Astrocyte (in vitro differentiated cells and primary cell): ENCODE measurements at regions not wholly inside any gene's neighbourhood (a gene's known extent, or its start where the extent isn't known, plus 50 kb on each side); places are given as distances from the start of the nearest gene placed in this dataset.

Experiments
- DNase-seq: peaks from one replicate; pipeline ENCODE4 v3.0.0-alpha.2; 2010; ENCODE audit warnings: low read depth
- FAIRE-seq: peaks from 2 replicates; lab custom pipeline; 2011; peaks lifted over from hg19 to GRCh38; lab: Jason Lieb, UNC
- H2AFZ ChIP-seq: 2 replicates; pipeline ENCODE4 v1.6.0; 2012; ENCODE audit warnings: low read depth, low read length, inconsistent platforms
- H3K27ac ChIP-seq: 2 replicates; pipeline ENCODE4 v1.5.1; 2011; ENCODE audit warnings: low read depth, low read length, inconsistent platforms
- H3K27me3 ChIP-seq: 2 replicates; pipeline ENCODE4 v1.6.0; 2011; ENCODE audit warnings: low read length, inconsistent platforms; ENCODE audit not compliant: insufficient read depth
- H3K36me3 ChIP-seq: 2 replicates; pipeline ENCODE4 v1.5.1; 2011; ENCODE audit warnings: low read length, inconsistent platforms; ENCODE audit not compliant: insufficient read depth
- H3K4me1 ChIP-seq: 2 replicates; pipeline ENCODE4 v1.5.1; 2011; ENCODE audit warnings: low read length, inconsistent platforms; ENCODE audit not compliant: insufficient read depth
- H3K4me2 ChIP-seq: 2 replicates; pipeline ENCODE4 v1.6.0; 2012; ENCODE audit warnings: low read length, inconsistent platforms
- H3K4me3 ChIP-seq: 2 replicates; pipeline ENCODE4 v1.5.1; 2011; ENCODE audit warnings: low read depth, mild to moderate bottlenecking, low read length, inconsistent platforms; ENCODE audit not compliant: insufficient read depth
- H3K79me2 ChIP-seq: 2 replicates; pipeline ENCODE4 v1.6.0; 2012; ENCODE audit warnings: mild to moderate bottlenecking, low read length, inconsistent platforms; ENCODE audit not compliant: insufficient read depth
- H3K9ac ChIP-seq: 2 replicates; pipeline ENCODE4 v1.6.0; 2012; ENCODE audit warnings: mild to moderate bottlenecking, low read length, inconsistent platforms
- H3K9me3 ChIP-seq: 2 replicates; pipeline ENCODE4 v1.5.1; 2012; ENCODE audit warnings: low read depth, mild to moderate bottlenecking, low read length, inconsistent platforms; ENCODE audit not compliant: insufficient read depth
- H4K20me1 ChIP-seq: 2 replicates; pipeline ENCODE4 v1.6.0; 2012; ENCODE audit warnings: low read length, inconsistent platforms; ENCODE audit not compliant: insufficient read depth
- H3K27ac Mint-ChIP-seq: one replicate; pipeline ENCODE4 v1.8.0; 2021; ENCODE audit warnings: mild to moderate bottlenecking, mixed read lengths; ENCODE audit not compliant: unreplicated experiment
- H3K27me3 Mint-ChIP-seq: one replicate; pipeline ENCODE4 v1.8.0; 2021; ENCODE audit warnings: low read depth, mixed read lengths; ENCODE audit not compliant: unreplicated experiment
- H3K36me3 Mint-ChIP-seq: one replicate; pipeline ENCODE4 v1.8.0; 2021; ENCODE audit warnings: low read depth, mixed read lengths; ENCODE audit not compliant: unreplicated experiment
- H3K4me1 Mint-ChIP-seq: one replicate; pipeline ENCODE4 v1.8.0; 2021; ENCODE audit warnings: low read depth, mixed read lengths; ENCODE audit not compliant: unreplicated experiment
- H3K4me3 Mint-ChIP-seq: one replicate; pipeline ENCODE4 v1.8.0; 2021; ENCODE audit warnings: mild to moderate bottlenecking, moderate library complexity, mixed read lengths; ENCODE audit not compliant: unreplicated experiment
- H3K9me3 Mint-ChIP-seq: one replicate; pipeline ENCODE4 v1.8.0; 2021; ENCODE audit warnings: mild to moderate bottlenecking, mixed read lengths; ENCODE audit not compliant: unreplicated experiment
- CTCF ChIP-seq: IDR thresholded peaks from 2 replicates; pipeline ENCODE4 v1.5.1; 2011; ENCODE audit warnings: low read depth, mild to moderate bottlenecking, inconsistent platforms, low read length, moderate library complexity; ENCODE audit not compliant: insufficient read depth
- EZH2 ChIP-seq: IDR thresholded peaks from 2 replicates; pipeline ENCODE4 v1.6.1; 2012; ENCODE audit warnings: mild to moderate bottlenecking, low read length, inconsistent platforms; ENCODE audit not compliant: insufficient read depth

DNA sequence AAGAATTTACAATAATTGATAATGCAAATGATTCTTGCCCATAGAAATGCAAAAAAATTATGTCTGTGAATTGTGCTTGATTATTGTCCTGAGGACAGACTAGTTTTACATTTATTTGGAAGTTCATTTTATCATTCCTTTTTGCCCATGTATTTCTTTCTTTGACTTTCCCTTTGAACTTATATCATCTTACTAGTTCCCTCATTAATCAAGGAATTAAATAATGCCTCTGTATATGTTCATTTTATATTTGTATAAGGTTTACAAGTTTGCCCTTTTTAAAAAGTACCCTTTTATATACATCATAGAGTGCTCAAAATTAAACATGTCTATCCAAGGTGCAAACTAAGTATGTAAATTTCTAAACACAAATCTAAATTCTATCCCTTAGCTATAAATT is 501.6 kb downstream of the NTRK2 start:
- TF ChIP-seq EZH2 (no peak), CTCF (no peak)
- no peak overlapping the region for H3K4me3 ChIP-seq
- Mint-ChIP-seq H3K4me1 (peaks cover 11% of the 10 kb centered on the region), H3K27me3 (no peaks in the 10 kb centered on the region), H3K36me3 (no peaks in the 10 kb centered on the region), H3K27ac (no peak overlapping the region), H3K9me3 (peaks cover 5% of the 10 kb centered on the region), H3K4me3 (no peak overlapping the region)
- H3K4me2 ChIP-seq = no peak overlapping the region
- no peak overlapping the region for H3K9ac ChIP-seq
- H4K20me1 ChIP-seq = no peaks in the 10 kb centered on the region
- DNase-seq (no peak), FAIRE-seq (no peak)
- no peak overlapping the region for H3K27ac ChIP-seq
- no peaks in the 10 kb centered on the region for H3K79me2 ChIP-seq
- no peaks in the 10 kb centered on the region for H3K4me1 ChIP-seq
- H3K36me3 ChIP-seq = no peaks in the 10 kb centered on the region
- peaks cover 7% of the 10 kb centered on the region for H3K9me3 ChIP-seq
- H2AFZ ChIP-seq = no peak overlapping the region
- no peaks in the 10 kb centered on the region for H3K27me3 ChIP-seq

DNA sequence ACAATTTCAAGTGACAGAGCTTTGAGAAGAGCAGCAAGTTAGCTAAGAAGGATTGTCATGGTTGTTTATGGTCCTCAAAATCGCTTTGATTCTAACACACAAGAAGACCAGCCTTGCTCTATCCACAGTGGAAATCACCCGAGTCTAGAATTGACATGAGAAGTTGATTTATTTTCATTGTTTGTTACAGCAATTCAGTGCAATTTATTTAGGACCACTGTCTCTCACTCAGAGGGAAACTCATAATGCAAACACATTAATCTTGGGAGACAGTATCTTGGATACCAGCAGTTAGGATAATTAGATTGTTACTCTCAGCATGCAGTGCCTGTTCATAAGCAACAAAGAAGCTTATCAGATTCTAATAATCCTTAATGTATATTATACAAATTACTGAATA is 498.9 kb downstream of the NTRK2 start:
- Histone ChIP-seq H3K27me3 (no peaks in the 10 kb centered on the region), H2AFZ (no peak overlapping the region), H3K4me2 (no peak overlapping the region), H3K79me2 (no peaks in the 10 kb centered on the region), H3K9ac (no peak overlapping the region), H3K9me3 (peaks cover 7% of the 10 kb centered on the region), H4K20me1 (no peaks in the 10 kb centered on the region), H3K4me1 (no peaks in the 10 kb centered on the region), H3K36me3 (no peaks in the 10 kb centered on the region), H3K4me3 (no peak overlapping the region), H3K27ac (no peak overlapping the region)
- Mint-ChIP-seq H3K9me3 (peaks cover 7% of the 10 kb centered on the region), H3K4me3 (no peak overlapping the region), H3K27me3 (no peaks in the 10 kb centered on the region), H3K36me3 (no peaks in the 10 kb centered on the region), H3K27ac (no peak overlapping the region), H3K4me1 (peaks cover 9% of the 10 kb centered on the region)
- DNase-seq (no peak), FAIRE-seq (no peak)
- TF ChIP-seq EZH2 (no peak), CTCF (no peak)

DNA sequence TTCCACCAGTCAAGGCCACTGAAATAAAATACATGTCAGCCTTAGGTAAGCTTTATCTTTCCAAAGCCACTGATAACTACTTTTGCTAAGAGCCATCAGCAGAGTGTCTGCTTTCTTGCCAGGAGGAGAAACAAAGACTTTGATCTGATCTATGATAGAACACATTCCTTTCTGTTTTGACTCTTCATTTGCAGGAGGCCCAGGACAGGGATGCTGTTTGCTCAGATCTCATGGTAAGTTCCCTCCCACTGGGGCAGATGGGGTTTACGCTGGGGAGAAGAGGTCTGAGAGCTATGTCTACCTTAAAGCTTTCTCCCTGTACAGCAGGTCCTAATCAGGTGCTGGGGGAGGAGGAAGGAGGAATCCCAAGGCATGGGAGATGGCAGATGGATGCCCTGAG is 497.6 kb downstream of the NTRK2 start:
- no peaks in the 10 kb centered on the region for H3K27me3 ChIP-seq
- no peaks in the 10 kb centered on the region for H3K36me3 ChIP-seq
- H3K4me1 Mint-ChIP-seq = no peaks in the 10 kb centered on the region
- DNase-seq = no peak
- H3K4me3 Mint-ChIP-seq = no peak overlapping the region
- no peaks in the 10 kb centered on the region for H4K20me1 ChIP-seq
- no peaks in the 10 kb centered on the region for H3K79me2 ChIP-seq
- H3K4me3 ChIP-seq = no peak overlapping the region
- no peaks in the 10 kb centered on the region for H3K27me3 Mint-ChIP-seq
- TF ChIP-seq CTCF (no peak), EZH2 (no peak)
- H3K9me3 ChIP-seq = peaks cover 7% of the 10 kb centered on the region
- no peak overlapping the region for H3K27ac Mint-ChIP-seq
- H3K36me3 Mint-ChIP-seq = no peaks in the 10 kb centered on the region
- H3K4me1 ChIP-seq = no peaks in the 10 kb centered on the region
- no peak for FAIRE-seq
- no peak overlapping the region for H3K9ac ChIP-seq
- no peak overlapping the region for H3K27ac ChIP-seq
- H3K9me3 Mint-ChIP-seq = peaks cover 7% of the 10 kb centered on the region
- H2AFZ ChIP-seq = no peak overlapping the region
- no peak overlapping the region for H3K4me2 ChIP-seq
